Putamen (tissue), 1 donor: ENCODE measurements at regions not wholly inside any gene's neighbourhood (a gene's known extent, or its start where the extent isn't known, plus 50 kb on each side); places are given as distances from the start of the nearest gene placed in this dataset.

ENCODE experiments used
- DNase-seq: peaks from one replicate; pipeline ENCODE4 v3.0.0-alpha.2; 2016; ENCODE audit warnings: low spot score

DNA sequence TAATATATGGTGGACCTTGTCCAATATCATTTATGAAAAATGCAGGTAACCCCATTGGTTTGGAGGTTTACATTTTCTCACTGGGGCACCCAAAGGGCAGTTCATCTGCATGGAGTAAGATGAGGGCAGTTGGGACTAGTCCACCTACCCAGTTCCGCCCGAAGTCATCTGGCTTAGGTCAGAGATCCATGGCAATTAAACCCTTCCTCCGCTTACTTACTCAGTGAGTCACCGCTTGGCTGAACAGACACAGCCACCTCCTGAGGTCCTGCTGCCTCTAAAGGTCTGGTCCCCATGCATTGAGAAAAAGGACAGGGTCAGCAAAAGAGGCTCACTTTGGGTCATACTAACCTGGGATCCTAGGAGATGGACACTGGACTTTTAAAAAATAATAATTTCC, 102.9 kb upstream of the PRL start:
- DNase-seq: no peak

DNA sequence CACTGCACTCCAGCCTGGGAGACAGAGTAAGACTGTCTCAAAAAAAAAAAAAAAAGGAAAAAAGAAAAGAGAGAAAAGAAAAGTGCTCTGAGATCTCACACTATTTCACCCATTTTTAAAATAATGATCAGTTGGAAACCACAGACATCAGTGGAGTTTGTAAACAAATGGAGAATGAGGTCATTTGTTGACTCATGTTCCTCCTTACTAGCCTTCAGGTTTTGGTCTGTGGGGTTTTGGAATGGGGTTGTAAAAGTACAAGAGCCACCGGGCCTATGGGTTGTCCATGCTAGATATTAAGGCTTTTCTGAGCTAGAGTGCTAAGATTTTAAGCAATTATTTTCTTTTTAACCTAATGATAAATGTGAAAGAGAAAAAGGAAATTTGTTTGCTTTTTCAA, 104.4 kb upstream of the PRL start:
- no peak for DNase-seq

DNA sequence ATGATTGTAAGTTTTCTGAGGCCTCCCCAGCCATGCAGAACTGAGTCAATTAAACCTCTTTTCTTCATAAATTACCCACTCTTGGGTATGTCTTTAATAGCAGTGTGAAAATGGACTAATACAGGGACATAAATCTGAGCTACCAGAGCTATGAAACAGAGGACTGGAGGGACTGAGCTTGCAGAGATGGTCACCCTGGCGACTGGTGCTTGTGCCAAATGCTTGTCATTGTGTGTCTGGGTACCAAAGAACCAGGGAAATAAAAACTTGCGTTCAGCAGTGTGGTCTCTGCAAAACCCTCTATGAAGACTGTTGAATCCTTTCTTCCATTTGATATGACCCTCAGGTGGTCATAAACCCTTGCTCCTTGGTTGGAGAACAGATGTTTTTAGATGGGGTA, 105.1 kb upstream of the PRL start:
- peak; percentile 2 for DNase-seq

DNA sequence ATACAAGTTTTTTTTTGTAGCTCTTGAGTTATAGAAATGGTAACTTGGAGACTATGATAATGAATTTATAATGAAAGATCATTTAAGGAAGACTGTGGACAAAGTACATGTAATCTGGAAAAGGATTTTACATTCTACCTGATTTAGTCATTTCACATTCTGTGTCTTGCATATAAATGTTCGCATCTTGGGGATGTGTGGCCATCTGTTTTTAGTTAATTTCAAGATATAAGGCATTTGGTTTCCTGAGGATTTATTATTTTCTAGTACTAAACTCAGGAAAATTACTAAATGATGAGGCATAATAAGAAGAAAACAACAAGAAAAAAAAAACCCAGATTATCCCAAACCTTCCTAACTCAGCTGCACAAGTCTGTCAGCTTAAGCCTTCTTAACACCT, 112.7 kb upstream of the PRL start:
- no peak for DNase-seq

DNA sequence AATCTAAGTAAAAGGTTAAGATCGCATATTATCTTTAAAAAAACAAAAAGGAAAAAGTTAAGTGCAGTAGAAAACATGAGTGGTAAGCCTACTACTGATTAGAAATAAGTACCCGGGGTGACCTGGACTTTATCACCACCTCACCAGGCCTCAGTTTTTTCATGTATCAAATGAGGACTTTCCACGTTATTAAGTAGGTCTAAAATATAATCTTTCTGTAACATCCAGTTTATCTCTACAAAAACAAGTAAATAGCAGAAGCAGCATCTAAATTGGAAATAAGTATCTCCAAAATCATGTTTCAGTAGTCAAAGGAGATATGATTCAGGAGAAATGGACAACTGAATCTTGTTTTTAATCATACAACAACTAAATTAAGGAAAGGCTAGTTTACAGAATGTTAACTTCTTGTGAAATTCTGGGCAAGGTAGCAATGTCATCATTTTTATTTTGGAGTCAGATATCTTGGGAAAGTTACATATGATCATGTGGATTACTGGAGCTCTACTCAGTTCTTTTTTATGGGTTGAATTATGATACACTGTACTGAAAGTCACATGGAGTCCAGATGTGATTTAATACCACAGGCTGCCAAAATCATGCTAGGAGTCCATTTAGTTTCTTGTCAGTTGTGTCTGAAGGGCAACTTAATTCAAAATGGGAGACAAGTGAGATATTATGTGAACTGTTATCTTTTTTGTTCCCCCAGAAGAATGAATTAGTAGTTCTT, 114.7 kb upstream of the PRL start:
- no peak for DNase-seq

DNA sequence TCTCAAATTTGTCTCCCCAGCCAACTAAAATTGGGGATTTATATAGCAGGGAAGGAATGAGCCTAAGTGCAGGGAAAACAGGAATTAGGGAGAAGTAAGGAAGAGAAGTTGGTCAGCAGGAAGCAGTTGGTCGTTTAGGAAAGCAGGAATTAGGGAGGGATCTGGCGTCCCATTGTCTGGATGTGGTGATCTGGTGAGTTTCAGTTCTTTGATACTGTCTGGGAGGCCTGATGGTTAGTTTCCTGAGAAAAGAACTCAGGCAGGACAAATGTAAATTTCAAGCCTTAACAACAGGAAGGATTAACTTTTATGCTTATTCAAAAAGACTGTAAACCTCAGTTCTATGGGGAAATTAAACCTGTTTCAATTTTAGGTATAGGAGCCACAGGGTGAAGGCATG, 116.2 kb upstream of the PRL start:
- DNase-seq: no peak

DNA sequence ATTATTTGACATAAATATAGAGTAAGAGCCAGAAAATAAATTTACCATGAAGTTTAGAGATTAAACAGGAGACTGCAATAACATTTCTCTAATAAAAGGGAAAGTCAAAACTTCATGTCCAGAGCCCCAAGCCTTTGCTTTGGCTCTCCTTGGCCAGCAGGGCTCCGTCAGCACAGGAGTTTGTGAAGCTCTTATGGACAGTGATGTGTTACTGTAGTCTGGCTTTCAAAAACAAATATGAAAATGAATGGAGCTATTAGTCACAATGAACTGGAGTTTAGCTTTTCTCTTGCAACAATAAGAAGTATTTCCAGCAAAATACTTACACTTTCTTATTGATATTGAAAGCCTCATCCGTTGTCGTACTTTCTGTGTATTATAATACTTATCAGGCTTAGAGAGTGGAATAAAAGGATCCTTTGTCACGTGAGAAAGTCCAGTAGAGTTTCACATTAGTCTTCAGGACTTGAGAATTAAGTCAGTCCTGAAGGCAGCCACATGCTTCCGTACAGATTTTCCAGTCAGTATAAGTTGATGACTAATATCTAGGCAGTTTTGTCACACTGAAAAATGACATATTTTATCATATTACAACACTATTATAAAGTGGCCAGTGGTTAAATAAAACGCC, 117.0 kb upstream of the PRL start:
- no peak for DNase-seq

DNA sequence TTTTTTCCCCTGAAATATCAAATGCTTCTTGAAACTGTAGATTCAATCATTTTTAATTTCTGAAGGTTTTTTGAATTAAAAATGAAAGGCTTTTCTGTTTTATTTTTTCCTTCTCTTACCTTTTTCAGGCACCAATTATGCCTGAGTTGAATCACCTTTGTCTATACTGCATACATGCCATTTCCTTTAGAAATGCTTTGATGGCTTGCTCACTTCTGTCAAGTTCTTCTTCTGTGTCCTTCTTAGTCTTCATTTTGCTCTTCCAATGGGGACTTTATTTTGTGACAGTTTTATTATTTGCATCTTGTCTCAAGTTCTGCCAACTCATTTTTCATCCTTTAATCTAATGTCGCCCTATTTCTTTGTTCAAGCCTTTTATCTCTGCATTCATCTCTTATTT, 121.9 kb upstream of the PRL start:
- DNase-seq: no peak

DNA sequence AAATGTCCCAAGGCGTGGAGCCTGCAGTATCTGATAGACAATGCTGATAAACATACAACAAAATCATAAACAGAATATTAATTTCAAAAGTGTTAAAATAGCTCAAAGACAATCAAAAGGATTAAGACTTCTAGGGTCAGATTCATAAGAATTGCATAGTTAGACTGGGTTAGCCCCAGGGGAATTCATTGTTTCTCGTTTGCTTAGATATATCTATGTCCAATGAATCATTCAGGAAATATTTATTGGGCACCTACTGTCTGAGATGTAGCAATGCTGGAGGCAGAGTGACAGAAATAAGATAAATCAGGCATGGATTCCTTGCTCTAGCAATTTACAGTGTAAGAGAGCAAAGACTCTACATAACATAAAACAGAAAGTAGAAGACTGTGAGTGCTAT, 124.4 kb upstream of the PRL start:
- DNase-seq: no peak

DNA sequence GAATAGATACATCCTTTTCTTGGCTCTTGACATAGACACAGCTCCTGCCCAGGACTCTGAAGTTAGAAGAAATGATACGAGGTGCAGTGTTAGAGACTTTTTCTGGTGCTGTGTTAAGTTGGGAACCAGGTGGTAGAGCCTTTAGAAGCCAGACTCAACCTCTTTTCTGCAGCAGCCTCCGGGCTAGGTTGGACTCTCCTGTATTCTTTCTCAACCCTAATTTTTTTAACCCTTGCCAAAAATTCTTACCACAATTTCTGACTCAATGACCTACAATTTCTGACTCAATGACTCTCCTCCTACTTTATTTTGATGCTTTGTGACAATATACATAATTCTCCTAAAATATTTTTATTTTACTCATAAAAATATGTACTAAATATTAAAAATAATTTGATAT, 127.4 kb upstream of the PRL start:
- DNase-seq: no peak

DNA sequence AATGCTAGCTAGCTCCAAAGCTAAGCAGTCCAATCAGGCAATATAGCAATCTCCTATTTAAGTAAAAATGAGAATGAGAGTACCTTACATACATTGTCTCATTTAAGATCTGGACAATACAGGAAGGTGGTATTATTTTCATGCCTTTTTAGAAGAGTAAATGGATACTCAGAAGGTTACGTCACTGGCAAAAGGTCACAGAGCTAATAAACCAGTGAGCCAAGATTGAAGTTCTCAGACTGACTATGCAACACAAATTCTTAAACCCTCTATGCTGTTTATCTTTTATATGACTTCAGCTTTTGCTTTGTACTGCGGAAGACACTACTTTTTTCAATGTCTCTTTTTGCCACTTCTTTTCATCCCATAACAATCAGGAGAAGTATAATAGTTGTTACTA, 135.2 kb upstream of the PRL start:
- DNase-seq: no peak

DNA sequence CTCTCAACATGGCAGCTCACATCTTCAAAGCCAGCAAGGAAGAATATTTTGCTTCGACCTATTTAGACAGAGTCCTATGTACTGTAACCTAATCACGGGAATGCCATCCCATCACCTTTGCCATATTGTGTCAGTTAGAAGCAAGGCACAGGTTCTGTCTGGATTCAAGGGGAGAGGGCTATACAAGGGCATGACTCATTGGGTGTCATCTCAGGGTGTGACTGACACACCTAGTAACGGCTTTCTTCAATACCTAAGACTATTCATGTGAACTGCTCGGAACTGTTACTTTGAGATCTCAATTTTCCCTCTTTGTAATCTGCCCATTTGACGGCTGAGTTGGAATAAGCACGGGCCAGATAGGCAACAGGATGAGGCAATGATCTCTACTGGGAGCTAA, 135.6 kb upstream of the HDGFL1 start:
- no peak for DNase-seq

DNA sequence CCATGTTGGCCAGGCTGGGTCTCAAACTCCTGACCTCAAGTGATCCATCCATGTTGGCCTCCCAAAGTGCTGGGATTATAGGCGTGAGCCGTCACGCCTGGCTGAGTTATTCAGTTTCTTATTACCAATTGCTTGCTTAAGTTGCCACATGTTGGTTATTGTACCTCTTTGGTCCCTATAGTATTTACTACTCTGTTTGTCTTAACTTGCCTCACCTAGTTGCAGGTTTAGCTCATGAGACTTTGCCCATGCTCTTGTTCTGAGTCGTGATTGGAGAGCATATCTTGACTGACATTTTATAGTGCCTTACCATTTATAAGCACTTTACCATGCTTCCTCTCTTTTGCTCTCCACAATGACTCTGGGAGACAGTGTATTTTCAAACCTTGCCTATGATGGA, 134.2 kb upstream of the HDGFL1 start:
- no peak for DNase-seq

DNA sequence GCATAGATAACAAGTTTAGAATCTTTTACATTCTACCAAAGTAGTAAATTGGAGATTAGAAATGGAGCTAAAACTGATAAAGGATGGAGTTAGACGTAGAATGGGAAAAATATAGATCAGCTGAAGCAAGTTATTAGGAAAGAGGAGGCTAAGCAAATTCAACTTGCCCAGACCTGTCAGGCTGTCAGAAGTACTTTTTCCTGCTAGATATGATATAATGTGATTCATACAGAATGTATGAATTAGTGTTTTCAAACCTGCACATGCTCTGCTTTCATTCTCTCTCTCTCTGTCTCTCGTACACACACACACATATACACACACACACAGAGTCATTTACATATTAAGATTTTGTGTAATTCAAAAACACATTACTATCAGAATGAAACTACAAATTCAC, 133.2 kb upstream of the HDGFL1 start:
- no peak for DNase-seq

DNA sequence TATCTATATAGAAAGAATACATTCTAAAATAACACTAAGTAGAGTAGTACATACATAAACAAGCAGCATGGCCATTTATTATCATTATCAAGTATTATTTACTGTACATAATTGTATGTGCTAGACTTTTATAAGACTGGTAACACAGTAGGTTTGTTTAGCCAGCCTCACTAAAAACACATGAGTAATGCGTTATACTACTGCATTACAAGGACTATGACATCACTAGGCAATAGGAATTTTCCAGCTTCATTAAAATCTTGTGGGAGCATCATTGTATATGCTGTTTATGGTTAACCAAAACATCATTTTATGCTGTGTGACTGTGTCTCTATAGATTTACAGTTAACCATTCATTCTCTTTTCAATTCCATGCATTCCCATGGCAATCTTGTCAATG, 131.7 kb upstream of the HDGFL1 start:
- no peak for DNase-seq

DNA sequence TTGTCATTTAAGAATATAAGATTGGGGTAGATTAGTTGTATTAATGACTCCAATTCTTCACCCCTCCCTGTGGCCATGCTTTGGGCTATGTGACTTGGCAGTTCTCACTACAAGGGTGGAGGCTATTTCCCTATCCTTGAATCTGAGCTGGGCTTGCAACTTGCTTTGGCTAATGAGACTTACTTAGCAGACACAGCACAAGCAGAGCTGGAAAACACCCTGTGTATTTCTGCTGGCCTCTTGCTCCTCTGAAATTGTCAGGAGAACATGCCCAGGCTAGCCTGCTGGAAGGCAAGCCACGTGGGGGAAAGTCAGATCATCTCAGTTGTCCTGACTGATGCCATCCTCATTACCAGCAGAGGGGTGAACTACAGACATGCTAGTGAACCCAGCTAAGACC, 126.5 kb upstream of the HDGFL1 start:
- no peak for DNase-seq

DNA sequence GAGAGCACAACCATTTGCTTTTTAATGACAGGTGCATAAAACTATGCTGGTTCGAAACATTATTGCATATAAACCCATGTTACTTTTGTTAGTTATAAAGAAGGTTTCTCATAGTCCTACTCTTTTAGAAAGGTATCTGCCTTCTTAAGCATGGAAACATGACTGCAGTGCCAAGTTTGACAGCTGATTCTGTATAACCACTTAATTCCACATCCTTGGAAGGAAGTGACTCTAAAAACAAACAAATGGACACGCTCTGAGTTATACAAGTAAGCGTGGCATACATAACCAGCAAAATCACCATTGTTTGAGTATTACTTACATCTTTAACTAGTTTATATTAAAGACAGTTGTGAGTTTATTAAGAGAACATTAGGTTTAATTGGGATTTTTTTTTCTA, 125.0 kb upstream of the HDGFL1 start:
- DNase-seq: no peak

DNA sequence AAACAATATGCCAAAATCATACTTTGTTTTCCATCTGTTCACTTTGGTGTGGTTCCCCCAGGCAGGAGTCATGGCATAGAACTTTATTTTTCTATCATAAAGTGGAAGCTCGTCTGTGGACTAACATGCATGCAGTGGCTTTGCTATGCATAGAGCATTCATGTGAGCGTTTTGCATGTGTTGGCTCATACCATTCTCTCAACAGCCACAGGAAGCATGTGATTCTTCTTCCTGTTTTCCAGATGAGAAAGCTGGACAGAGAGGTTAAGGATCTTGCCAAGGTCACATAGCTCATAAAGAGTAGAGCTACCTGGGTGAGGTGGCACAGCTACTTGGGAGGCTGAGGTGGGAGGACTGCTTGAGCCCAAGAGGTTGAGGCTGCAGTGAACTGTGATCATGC, 123.4 kb upstream of the HDGFL1 start:
- no peak for DNase-seq

DNA sequence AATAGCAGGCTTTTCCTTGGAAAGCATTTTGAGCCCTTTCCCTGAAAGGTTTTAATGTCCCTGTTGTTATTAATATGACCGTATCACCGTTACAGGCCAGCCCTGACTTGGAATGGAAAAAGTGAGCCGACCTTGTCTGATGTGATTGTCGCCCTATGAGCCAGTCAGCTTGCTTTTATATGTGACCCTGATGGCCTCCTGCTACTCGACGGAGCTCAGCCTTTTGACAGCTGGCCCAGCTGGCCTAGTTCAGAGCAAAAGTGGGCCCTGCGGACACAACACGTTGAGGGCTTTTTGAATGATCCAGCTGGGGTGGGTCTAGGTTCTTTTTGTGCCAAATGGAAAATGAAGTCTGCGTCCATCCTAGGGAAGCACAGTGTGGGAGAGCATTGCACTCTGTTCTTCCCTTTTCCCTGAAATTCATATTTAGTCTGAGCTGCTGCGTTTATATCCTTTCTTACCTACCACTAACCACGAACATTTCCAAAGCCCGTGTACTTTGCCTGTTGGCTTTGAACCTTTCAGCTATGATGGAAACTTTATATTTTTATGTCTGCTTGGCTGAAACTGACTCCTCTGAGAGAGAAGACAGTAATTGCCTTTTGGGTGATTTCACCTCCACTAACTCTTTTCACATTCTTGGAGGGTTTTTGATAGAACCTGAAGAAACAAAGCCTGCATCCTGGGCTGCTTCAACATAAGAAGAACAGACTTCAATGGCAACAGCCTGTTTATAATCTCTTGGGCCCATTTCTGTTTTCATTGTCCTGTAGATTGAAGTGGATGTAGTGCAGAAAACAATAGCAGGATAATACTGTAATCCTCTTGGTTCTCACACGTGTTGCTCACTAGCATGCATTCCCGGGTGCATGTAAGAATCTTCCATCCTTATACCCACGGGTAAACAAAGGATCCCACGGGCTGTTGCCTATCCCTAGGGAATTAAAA, 121.8 kb upstream of the HDGFL1 start:
- no peak for DNase-seq

DNA sequence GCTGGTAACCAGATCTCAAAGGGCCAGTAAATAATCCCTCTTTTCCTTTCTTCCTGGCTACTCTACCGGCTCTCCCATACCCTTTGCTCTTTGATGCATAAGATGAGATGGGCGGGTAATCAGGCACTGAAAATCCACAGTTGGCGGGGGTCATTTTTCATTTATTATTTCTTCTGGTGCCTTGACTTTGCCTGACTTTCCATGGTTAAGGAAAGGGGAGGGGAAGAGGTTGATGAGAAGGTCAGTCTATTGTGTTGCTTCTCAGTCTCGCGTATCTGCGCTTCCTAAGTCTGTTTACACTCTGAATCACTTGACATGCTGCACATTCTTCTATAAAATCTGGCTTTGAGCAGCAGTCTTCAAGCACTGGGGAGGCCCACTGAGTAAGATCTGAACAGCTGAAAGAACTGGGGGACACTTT, 121.1 kb upstream of the HDGFL1 start:
- no peak for DNase-seq

DNA sequence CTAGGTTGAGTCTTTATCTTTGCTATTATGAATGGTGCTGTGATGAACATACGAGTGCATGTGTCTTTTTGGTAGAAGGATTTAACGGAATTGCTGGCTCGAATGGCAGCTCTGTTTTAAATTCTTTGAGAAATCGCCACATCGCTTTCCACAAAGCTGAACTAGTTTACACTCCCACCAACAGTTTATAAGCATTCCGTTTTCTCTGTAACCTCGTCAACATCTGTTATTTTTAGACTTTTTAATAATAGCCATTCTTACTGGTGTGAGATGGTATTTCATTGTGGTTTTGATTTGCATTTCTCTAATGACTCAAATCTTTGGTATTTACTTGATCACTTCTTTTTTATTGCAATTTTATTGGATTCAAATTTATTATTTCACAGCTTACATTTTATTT, 117.4 kb upstream of the HDGFL1 start:
- no peak for DNase-seq

DNA sequence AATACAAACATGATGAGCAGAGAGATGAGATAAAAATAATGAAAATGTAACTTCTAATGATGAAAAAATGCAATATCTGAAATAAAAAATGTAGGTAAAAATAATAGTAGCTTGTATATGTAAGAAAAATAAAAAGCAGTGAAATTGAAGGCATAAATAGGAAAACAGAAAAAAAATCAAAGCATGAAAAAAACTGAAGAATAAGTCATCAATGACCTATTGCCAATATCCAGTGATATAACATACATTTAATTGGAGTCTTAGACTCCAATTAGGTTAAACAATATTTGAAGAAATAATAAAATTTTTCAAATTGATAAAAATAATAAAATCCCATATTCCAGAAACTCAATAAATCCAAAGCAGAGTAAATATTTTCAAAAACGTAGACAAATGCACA, 114.0 kb upstream of the HDGFL1 start:
- no peak for DNase-seq

DNA sequence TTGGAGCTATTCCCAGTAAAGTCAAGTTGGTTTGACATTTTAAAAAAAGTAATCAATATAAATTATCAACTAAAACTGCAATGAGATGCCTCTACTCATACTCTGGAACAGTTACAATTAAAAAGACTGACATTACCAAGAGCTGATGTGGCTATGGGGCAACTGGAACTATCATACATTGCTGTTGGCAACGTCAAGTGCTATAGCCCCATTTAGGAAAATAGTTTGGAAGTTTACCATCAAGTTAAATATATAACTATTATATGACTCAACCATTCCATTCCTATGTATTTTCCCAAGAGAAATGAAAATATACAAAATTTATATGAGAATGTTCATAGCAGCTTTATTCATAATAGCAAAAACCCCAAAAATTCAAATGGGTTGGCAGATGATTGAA, 111.4 kb upstream of the HDGFL1 start:
- DNase-seq: no peak
